Transverse colon (tissue), 4 donors: ENCODE measurements at regions not wholly inside any gene's neighbourhood (a gene's known extent, or its start where the extent isn't known, plus 50 kb on each side); places are given as distances from the start of the nearest gene placed in this dataset.

Source experiments
- DNase-seq: peaks from one replicate; pipeline ENCODE4 v3.0.0-alpha.2; 2019
- H3K27ac ChIP-seq, 4 donors: fragments of 200-600 bp; sonication (generic); 2 replicates each; pipeline ENCODE4 v1.5.1; 2016 to 2018; ENCODE audit warnings: inconsistent platforms in 4 of 4
- H3K27me3 ChIP-seq: fragments of 200-600 bp; sonication (generic); 2 replicates; pipeline ENCODE4 v1.5.1; 2017; ENCODE audit warnings: inconsistent platforms
- H3K36me3 ChIP-seq, 4 donors: fragments of 200-600 bp; sonication (generic); 2 replicates each; pipeline ENCODE4 v1.5.1; 2017 to 2019; ENCODE audit warnings: inconsistent platforms in 4 of 4
- H3K4me1 ChIP-seq, 4 donors: fragments of 200-600 bp; sonication (generic); 2 replicates each; pipeline ENCODE4 v1.5.1; 2017 to 2020; ENCODE audit warnings: inconsistent platforms in 4 of 4
- H3K4me3 ChIP-seq, 4 donors: fragments of 200-600 bp; sonication (generic); 1 replicate in 1 of 4; 2 replicates in 3 of 4; pipeline versions ENCODE4 v1.5.1 to v1.6.1; 2017 to 2019; ENCODE audit warnings: inconsistent platforms in 4 of 4
- H3K9me3 ChIP-seq, 2 donors: fragments of 200-600 bp; sonication (generic); 2 replicates each; pipeline ENCODE4 v1.5.1; 2017 to 2019; ENCODE audit warnings: inconsistent platforms in 2 of 2
- EP300 ChIP-seq: sonication (generic); formaldehyde crosslinking; IDR thresholded peaks from one replicate; pipeline ENCODE4 v1.6.1; 2017; ENCODE audit warnings: antibody characterized with exemption, low read depth
- POLR2A ChIP-seq: fragments of 450-650 bp; IDR thresholded peaks from one replicate; pipeline ENCODE4 v1.6.1; 2016; ENCODE audit warnings: antibody characterized with exemption, mild to moderate bottlenecking, moderate library complexity
- POLR2AphosphoS5 ChIP-seq, 3 donors: sonication (generic); formaldehyde crosslinking; IDR thresholded peaks; one replicate each; pipeline ENCODE4 v1.6.1; 2016; ENCODE audit warnings: antibody characterized with exemption in 3 of 3
- WGBS, 2 donors: methylation state at CpG; one replicate each; pipeline ENCODE4 v1.1.5; 2018; ENCODE audit warnings: low coverage in 1 of 2; 5-methylcytosine and 5-hydroxymethylcytosine counted together
- in situ Hi-C, 4 donors: fragments of 200-750 bp; cut with MboI; loops; one replicate each; pipeline versions ENCODE4 v1.15.0 to v1.15.1; 2017; ENCODE audit warnings: low sequenced_read_pairs in 3 of 4, low pct_ligation_motif_present in 1 of 4, low pct_unique_long_range_greater_than_20kb in 1 of 4
- intact Hi-C: fragments of 100-400 bp; cut with DNase I; formaldehyde crosslinking; loops from one replicate; pipeline ENCODE4 v1.15.1; 2023; ENCODE audit warnings: low total_unique reads
- TF ChIP-seq, protein P1 (sequence below), 5 experiments: fragments of 200-600 bp in 3 of 5; fragments of 450-650 bp in 2 of 5; sonication (generic) in 3 of 5; IDR thresholded peaks; 1 replicate in 2 of 5; 2 replicates in 3 of 5; pipeline ENCODE4 v1.5.1; 2016 to 2017; ENCODE audit warnings: antibody characterized with exemption in 5 of 5, inconsistent platforms in 3 of 5, mild to moderate bottlenecking in 2 of 5, moderate library complexity in 1 of 5

DNA sequence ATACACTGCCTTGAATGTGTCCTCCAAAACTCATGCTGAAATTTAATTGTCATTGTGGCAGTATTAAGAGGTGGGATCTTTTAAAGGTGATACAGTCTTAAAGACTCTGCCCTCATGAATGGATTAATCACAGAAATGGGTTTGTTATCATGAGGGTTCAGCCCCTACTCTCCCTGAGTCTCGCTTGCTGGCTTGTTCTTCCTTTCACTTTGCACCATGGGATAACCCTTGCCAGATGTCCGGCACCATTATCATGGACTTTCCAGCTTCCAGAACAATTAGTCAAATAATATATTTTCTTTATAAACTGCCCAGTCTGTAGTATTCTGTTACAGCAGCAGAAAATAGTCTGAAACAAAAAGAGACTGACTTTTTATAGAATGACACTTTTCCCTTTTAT lies 67.9 kb upstream of the TENT5A start:
- Histone ChIP-seq H3K4me3 (no peak overlapping the region), H3K36me3 (no peaks in the 10 kb centered on the region), H3K27ac (peak overlapping the region in 2 of 4 donors; percentile 39 to 48), H3K9me3 (no peaks in the 10 kb centered on the region), H3K4me1 (peaks cover 0 to 28% (median 17%) of the 10 kb centered on the region in 4 donors), H3K27me3 (no peaks in the 10 kb centered on the region)
- in situ Hi-C loops (no loop called here), intact Hi-C loops (no loop called here)
- WGBS, 2 donors, result 57 to 65% methylated on average over 2 of the region's 2 CpGs
- TF ChIP-seq, protein P1, sequence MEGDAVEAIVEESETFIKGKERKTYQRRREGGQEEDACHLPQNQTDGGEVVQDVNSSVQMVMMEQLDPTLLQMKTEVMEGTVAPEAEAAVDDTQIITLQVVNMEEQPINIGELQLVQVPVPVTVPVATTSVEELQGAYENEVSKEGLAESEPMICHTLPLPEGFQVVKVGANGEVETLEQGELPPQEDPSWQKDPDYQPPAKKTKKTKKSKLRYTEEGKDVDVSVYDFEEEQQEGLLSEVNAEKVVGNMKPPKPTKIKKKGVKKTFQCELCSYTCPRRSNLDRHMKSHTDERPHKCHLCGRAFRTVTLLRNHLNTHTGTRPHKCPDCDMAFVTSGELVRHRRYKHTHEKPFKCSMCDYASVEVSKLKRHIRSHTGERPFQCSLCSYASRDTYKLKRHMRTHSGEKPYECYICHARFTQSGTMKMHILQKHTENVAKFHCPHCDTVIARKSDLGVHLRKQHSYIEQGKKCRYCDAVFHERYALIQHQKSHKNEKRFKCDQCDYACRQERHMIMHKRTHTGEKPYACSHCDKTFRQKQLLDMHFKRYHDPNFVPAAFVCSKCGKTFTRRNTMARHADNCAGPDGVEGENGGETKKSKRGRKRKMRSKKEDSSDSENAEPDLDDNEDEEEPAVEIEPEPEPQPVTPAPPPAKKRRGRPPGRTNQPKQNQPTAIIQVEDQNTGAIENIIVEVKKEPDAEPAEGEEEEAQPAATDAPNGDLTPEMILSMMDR (IDR thresholded peaks at IDR 0.05), result no peak
- TF ChIP-seq POLR2A, result no peak
- TF ChIP-seq POLR2AphosphoS5 (IDR thresholded peaks at IDR 0.05), result no peak
- TF ChIP-seq EP300, result no peak
- no peak for DNase-seq

DNA sequence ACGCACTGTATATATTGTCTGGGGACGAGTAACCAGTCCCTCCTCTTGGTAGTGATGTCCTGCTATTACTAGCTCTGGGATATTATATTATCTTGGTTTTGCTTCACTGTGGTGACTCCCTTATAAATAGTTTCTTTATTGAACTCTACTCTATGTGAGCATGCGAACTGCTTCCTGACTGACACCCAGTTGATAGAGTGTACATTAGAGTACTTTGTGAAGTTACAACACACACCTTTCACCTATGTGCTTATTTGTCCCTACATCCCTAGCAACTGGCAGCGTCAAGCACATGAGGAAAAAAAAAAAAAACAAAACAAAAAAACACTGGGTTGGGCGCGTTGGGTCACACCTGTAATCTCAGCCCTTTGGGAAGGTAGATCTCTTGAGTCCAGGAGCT lies 67.3 kb upstream of the TENT5A start:
- in situ Hi-C loops, result no loop called here

DNA sequence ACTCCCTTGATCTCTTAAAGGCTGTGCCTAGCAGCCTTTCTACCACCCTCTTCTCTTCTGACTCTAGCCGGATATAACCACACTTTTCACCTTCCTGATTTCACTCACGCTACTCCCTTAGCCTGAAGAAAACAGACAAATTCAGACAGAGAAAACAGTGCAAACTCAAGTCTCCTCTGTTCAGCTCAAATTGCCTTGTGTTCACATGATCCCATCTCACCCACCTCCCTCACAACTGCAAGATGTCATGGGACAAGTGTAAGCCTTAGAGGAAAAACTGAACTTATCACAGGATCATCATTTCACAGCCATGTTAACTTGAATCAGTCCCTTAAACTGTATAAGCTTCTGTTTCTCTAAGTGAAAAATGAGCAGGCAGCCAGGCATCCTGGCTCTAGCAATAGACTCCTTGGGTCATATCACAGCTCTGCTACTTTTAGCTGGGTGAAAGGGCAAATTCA lies 66.5 kb upstream of the TENT5A start:
- Histone ChIP-seq H3K9me3 (no peaks in the 10 kb centered on the region), H3K27me3 (no peaks in the 10 kb centered on the region), H3K4me1 (peaks cover 0 to 28% (median 17%) of the 10 kb centered on the region in 4 donors), H3K27ac (no peak overlapping the region), H3K36me3 (no peaks in the 10 kb centered on the region), H3K4me3 (no peak overlapping the region)
- intact Hi-C loops, result no loop called here
- TF ChIP-seq, protein P1 (IDR thresholded peaks at IDR 0.05), result no peak
- no peak for TF ChIP-seq POLR2A
- TF ChIP-seq EP300, result no peak
- TF ChIP-seq POLR2AphosphoS5 (IDR thresholded peaks at IDR 0.05), result no peak
- DNase-seq, result no peak
- WGBS, 2 donors, result 71 to 82% methylated on average over 2 of the region's 2 CpGs
- in situ Hi-C loops, result no loop called here

More for the DNA sequence above, 67.3 kb upstream of the TENT5A start:
- intact Hi-C loops, result no loop called here
- no peak overlapping the region for H3K27ac ChIP-seq
- 61 to 85% methylated on average over 4 to 6 of the region's 6 CpGs for WGBS, 2 donors
- peaks cover 0 to 28% (median 17%) of the 10 kb centered on the region in 4 donors for H3K4me1 ChIP-seq
- no peak overlapping the region for H3K4me3 ChIP-seq
- TF ChIP-seq POLR2AphosphoS5 (IDR thresholded peaks at IDR 0.05), result no peak
- no peak for TF ChIP-seq POLR2A
- no peak for TF ChIP-seq EP300
- TF ChIP-seq, protein P1 (IDR thresholded peaks at IDR 0.05), result no peak
- H3K36me3 ChIP-seq, result no peaks in the 10 kb centered on the region
- no peaks in the 10 kb centered on the region for H3K27me3 ChIP-seq
- no peak for DNase-seq
- no peaks in the 10 kb centered on the region for H3K9me3 ChIP-seq

DNA sequence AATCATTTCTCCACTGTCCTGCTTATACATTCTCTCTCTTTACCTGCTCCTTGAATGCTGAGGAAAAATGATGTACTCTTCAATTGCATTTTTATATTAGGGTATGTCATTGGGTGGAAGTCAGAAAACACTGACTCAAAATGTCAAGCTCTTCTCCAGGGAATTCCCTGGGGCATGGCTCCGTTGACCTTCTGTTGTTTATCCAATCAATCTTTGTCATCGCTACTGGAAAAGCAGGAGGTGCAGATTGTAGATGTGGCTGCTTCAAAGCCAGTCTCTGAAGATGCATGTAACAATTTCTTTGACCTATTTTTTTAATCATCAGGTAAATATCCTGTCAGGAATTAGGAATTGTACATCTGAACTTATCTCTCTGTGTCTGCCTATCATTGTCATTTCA lies 63.9 kb upstream of the TENT5A start:
- DNase-seq, result no peak
- in situ Hi-C loops (no loop called here), intact Hi-C loops (no loop called here)
- Histone ChIP-seq H3K27ac (no peak overlapping the region), H3K36me3 (no peaks in the 10 kb centered on the region), H3K9me3 (no peaks in the 10 kb centered on the region), H3K4me3 (no peak overlapping the region), H3K4me1 (peaks cover 0 to 17% (median 9%) of the 10 kb centered on the region in 4 donors), H3K27me3 (no peaks in the 10 kb centered on the region)
- no peak for TF ChIP-seq EP300
- TF ChIP-seq POLR2A, result no peak
- no peak for TF ChIP-seq POLR2AphosphoS5 (IDR thresholded peaks at IDR 0.05)
- TF ChIP-seq, protein P1 (IDR thresholded peaks at IDR 0.05), result no peak
- WGBS, 2 donors, result 73 to 100% methylated on average over 2 of the region's 2 CpGs
